ENCODE measurements at regions not wholly inside any gene's neighbourhood (a gene's known extent, or its start where the extent isn't known, plus 50 kb on each side); places are given as distances from the start of the nearest gene placed in this dataset.

DNA sequence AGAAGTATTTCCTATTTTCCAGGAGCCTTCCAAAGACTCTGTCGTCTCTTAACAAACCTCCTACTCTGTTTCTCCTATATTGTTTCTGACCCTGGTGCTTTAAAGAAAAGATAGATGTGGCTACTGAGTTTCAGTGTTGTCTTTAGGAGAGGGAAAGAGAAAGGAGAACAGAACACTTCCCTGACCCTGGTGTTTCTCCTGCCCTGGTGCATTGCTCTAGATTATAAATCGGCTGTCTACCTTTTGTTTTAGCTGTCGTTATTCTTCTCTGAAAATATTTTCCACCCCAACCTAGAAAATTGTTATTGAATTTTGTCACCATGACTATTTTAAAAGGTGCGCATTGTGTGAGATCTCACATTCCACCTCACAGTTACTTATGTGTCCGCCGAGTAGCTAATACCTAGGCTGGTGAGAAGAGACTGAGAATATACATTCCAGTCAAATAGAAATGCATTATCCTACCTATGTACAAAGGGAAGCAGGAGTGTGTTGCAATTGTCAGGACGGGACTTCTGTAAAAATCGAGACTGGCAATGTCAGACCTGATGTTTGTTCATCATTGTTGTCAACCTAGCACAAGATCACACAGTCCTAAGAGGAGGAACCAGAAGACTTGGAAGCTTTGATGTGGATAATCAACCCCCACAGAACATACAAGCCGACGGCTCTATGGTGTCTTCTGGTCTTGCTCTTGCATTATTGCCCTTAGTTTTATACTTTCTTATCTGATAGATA, 108.7 kb upstream of the SLC38A4 start (continued):
- TF ChIP-seq, protein P1, sequence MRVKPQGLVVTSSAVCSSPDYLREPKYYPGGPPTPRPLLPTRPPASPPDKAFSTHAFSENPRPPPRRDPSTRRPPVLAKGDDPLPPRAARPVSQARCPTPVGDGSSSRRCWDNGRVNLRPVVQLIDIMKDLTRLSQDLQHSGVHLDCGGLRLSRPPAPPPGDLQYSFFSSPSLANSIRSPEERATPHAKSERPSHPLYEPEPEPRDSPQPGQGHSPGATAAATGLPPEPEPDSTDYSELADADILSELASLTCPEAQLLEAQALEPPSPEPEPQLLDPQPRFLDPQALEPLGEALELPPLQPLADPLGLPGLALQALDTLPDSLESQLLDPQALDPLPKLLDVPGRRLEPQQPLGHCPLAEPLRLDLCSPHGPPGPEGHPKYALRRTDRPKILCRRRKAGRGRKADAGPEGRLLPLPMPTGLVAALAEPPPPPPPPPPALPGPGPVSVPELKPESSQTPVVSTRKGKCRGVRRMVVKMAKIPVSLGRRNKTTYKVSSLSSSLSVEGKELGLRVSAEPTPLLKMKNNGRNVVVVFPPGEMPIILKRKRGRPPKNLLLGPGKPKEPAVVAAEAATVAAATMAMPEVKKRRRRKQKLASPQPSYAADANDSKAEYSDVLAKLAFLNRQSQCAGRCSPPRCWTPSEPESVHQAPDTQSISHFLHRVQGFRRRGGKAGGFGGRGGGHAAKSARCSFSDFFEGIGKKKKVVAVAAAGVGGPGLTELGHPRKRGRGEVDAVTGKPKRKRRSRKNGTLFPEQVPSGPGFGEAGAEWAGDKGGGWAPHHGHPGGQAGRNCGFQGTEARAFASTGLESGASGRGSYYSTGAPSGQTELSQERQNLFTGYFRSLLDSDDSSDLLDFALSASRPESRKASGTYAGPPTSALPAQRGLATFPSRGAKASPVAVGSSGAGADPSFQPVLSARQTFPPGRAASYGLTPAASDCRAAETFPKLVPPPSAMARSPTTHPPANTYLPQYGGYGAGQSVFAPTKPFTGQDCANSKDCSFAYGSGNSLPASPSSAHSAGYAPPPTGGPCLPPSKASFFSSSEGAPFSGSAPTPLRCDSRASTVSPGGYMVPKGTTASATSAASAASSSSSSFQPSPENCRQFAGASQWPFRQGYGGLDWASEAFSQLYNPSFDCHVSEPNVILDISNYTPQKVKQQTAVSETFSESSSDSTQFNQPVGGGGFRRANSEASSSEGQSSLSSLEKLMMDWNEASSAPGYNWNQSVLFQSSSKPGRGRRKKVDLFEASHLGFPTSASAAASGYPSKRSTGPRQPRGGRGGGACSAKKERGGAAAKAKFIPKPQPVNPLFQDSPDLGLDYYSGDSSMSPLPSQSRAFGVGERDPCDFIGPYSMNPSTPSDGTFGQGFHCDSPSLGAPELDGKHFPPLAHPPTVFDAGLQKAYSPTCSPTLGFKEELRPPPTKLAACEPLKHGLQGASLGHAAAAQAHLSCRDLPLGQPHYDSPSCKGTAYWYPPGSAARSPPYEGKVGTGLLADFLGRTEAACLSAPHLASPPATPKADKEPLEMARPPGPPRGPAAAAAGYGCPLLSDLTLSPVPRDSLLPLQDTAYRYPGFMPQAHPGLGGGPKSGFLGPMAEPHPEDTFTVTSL (CRISPR knock-in tag; IDR thresholded peaks at IDR 0.05; ENCODE audit: borderline replicate concordance), result peak; percentile 62; the same call in 1 of the 2 replicates
- TF ChIP-seq SOX13 (IDR thresholded peaks at IDR 0.05) (peak; percentile 73; the same call in 1 of the 2 replicates), SOX13 (CRISPR knock-in tag; conservative IDR thresholded peaks at IDR 0.05 in 1 of 2, IDR thresholded peaks at IDR 0.05 in 1 of 2) (peak in 1 of 2 experiments; percentile 96; a peak in 2 of 4 replicates), FOXP1 (IDR thresholded peaks at IDR 0.05) (no peak), FOXP1 (CRISPR knock-in tag; IDR thresholded peaks at IDR 0.05) (peak; percentile 66), KDM6A (CRISPR knock-in tag; IDR thresholded peaks at IDR 0.05; ENCODE audit: low read depth) (0 out of 2 replicates have a peak, but pooled peaks have one; percentile 32), TBX2 (CRISPR knock-in tag; IDR thresholded peaks at IDR 0.05; ENCODE audit: borderline replicate concordance) (peak; percentile 26; the same call in 1 of the 2 replicates), CREB1 (IDR thresholded peaks at IDR 0.05) (no peak), CREB1 (CRISPR knock-in tag; IDR thresholded peaks at IDR 0.05) (peak; percentile 54; the same call in 1 of the 2 replicates), ZNF660 (CRISPR knock-in tag; IDR thresholded peaks at IDR 0.05; ENCODE audit: borderline replicate concordance, low read depth) (no peak), MED1 (CRISPR knock-in tag; IDR thresholded peaks at IDR 0.05) (peak; percentile 57), RBM22 (optimal IDR thresholded peaks at IDR 0.05; ENCODE audit: low read length) (no peak), SP5 (CRISPR knock-in tag; IDR thresholded peaks at IDR 0.05; ENCODE audit: borderline replicate concordance, low read depth) (0 out of 2 replicates have a peak, but pooled peaks have one; percentile 27), TEAD3 (CRISPR knock-in tag; optimal IDR thresholded peaks at IDR 0.05; ENCODE audit: borderline replicate concordance) (peak; percentile 79)

Data from HepG2 (cell line).